ENCODE measurements at regions not wholly inside any gene's neighbourhood (a gene's known extent, or its start where the extent isn't known, plus 50 kb on each side); places are given as distances from the start of the nearest gene placed in this dataset.

- TF ChIP-seq POLR2AphosphoS5 (IDR thresholded peaks at IDR 0.05) (no peak), CTCF (IDR thresholded peaks at IDR 0.05) (no peak), POLR2A (IDR thresholded peaks at IDR 0.05) (no peak), EP300 (IDR thresholded peaks at IDR 0.05) (no peak)
- 95% methylated on average over 1 of the region's 1 CpG for WGBS
- DNase-seq (ENCODE audit: low spot score in 2 of 2), result no peak
- H3K36me3 ChIP-seq, result no peaks in the 10 kb centered on the region
- H3K9me3 ChIP-seq, result no peaks in the 10 kb centered on the region
- H3K4me3 ChIP-seq, result no peak overlapping the region
- H3K27me3 ChIP-seq, result no peaks in the 10 kb centered on the region
- no peak overlapping the region for H3K27ac ChIP-seq
- no peaks in the 10 kb centered on the region for H3K4me1 ChIP-seq
Measured at GRCh38 chr6:23368557-23368956, 757.5 kb upstream of the NRSN1 start.

- DNase-seq (ENCODE audit: low spot score in 2 of 2), result no peak
- 68% methylated on average over 4 of the region's 4 CpGs for WGBS
- no peak for TF ChIP-seq CTCF (IDR thresholded peaks at IDR 0.05)
- TF ChIP-seq EP300 (IDR thresholded peaks at IDR 0.05), result no peak
- TF ChIP-seq POLR2A (IDR thresholded peaks at IDR 0.05), result no peak
- no peak for TF ChIP-seq POLR2AphosphoS5 (IDR thresholded peaks at IDR 0.05)
- H3K36me3 ChIP-seq, result no peaks in the 10 kb centered on the region
- H3K27me3 ChIP-seq, result no peaks in the 10 kb centered on the region
- H3K27ac ChIP-seq, result no peak overlapping the region
- no peaks in the 10 kb centered on the region for H3K9me3 ChIP-seq
- no peak overlapping the region for H3K4me3 ChIP-seq
- H3K4me1 ChIP-seq, result no peaks in the 10 kb centered on the region
Measured at GRCh38 chr6:23370051-23370450, 756.0 kb upstream of the NRSN1 start.

GRCh38 chr6:23371132-23371915 is 754.7 kb upstream of the NRSN1 start:
- H3K27me3 ChIP-seq, result no peaks in the 10 kb centered on the region
- H3K9me3 ChIP-seq, result no peaks in the 10 kb centered on the region
- H3K27ac ChIP-seq, result no peak overlapping the region
- no peaks in the 10 kb centered on the region for H3K36me3 ChIP-seq
- no peak for DNase-seq (ENCODE audit: low spot score in 2 of 2)
- H3K4me3 ChIP-seq, result no peak overlapping the region
- WGBS, result 75% methylated on average over 4 of the region's 4 CpGs
- TF ChIP-seq POLR2AphosphoS5 (IDR thresholded peaks at IDR 0.05) (no peak), POLR2A (IDR thresholded peaks at IDR 0.05) (no peak), EP300 (IDR thresholded peaks at IDR 0.05) (no peak), CTCF (IDR thresholded peaks at IDR 0.05) (no peak)
- no peaks in the 10 kb centered on the region for H3K4me1 ChIP-seq

DNA sequence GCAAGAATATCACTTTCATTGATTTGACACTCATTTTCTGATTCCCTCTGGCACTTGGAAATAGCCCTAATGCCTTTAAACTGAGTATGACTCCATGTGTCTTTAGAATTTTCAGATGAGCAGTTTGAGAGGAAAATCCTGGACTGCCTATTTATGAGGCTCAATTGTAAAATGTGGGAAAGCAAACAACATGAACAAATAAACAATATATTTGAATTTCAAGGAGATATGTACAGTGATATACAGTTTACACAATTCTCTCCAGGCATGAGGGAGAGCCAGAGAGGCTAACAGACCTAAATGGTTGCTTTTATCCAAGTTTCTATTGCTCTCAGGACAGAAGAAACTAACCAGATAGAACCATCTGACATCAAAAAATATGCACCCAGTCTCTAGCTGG is 748.2 kb upstream of the NRSN1 start:
- TF ChIP-seq POLR2AphosphoS5 (IDR thresholded peaks at IDR 0.05) (no peak), POLR2A (IDR thresholded peaks at IDR 0.05) (no peak), EP300 (IDR thresholded peaks at IDR 0.05) (no peak), CTCF (IDR thresholded peaks at IDR 0.05) (no peak)
- Histone ChIP-seq H3K27ac (no peak overlapping the region), H3K4me3 (no peak overlapping the region)

DNA sequence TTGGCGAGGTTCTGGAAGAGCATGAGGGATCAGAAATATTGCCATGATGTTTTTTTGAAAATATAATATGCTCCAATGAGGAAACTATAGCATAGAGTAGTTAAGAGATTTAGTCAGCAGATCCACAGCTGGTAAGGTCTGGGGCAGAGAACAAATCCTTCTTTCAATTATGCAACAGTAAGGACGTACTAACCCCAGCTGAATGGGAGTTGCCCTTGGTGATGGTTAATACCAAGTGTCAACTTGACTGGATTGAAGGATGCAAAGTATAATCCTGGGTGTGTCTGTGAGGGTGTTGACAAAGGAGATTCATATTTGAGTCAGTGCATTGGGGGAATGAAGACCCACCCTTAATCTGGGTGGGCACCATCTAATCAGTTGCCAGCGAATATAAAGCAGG is 745.5 kb upstream of the NRSN1 start:
- no peaks in the 10 kb centered on the region for H3K27me3 ChIP-seq
- DNase-seq (ENCODE audit: low spot score in 2 of 2), result no peak
- no peaks in the 10 kb centered on the region for H3K9me3 ChIP-seq
- H3K4me1 ChIP-seq, result no peaks in the 10 kb centered on the region
- H3K4me3 ChIP-seq, result no peak overlapping the region
- 87% methylated on average over 3 of the region's 3 CpGs for WGBS
- no peaks in the 10 kb centered on the region for H3K36me3 ChIP-seq
- H3K27ac ChIP-seq, result no peak overlapping the region
- TF ChIP-seq POLR2AphosphoS5 (IDR thresholded peaks at IDR 0.05) (no peak), POLR2A (IDR thresholded peaks at IDR 0.05) (no peak), CTCF (IDR thresholded peaks at IDR 0.05) (no peak), EP300 (IDR thresholded peaks at IDR 0.05) (no peak)

More for the DNA sequence above, 748.2 kb upstream of the NRSN1 start:
- no peaks in the 10 kb centered on the region for H3K36me3 ChIP-seq
- H3K9me3 ChIP-seq, result no peaks in the 10 kb centered on the region
- DNase-seq (ENCODE audit: low spot score in 2 of 2), result no peak
- H3K27me3 ChIP-seq, result no peaks in the 10 kb centered on the region
- H3K4me1 ChIP-seq, result no peaks in the 10 kb centered on the region
